ENCODE measurements at regions not wholly inside any gene's neighbourhood (a gene's known extent, or its start where the extent isn't known, plus 50 kb on each side); places are given as distances from the start of the nearest gene placed in this dataset.
"Not testable (repeated sequence)": the region's sequence is repeated elsewhere in the genome, so short reads cannot be mapped to it uniquely, and the experiment has no call there.

- Histone ChIP-seq H3K27me3 (ENCODE audit: control insufficient read depth in 1 of 2, insufficient read depth in 2 of 2, low read length in 1 of 2) (no peaks in the 10 kb centered on the region), H3K4me3 (ENCODE audit: low read length in 2 of 2) (no peak overlapping the region), H3K9me3 (ENCODE audit: control insufficient read depth, low read length) (no peaks in the 10 kb centered on the region), H3K27ac (ENCODE audit: low read depth in 1 of 2, low read length in 2 of 2) (no peak overlapping the region), H3K4me1 (ENCODE audit: control insufficient read depth in 1 of 2, insufficient read depth in 2 of 2, low read length in 2 of 2) (no peaks in the 10 kb centered on the region), H3K36me3 (ENCODE audit: control insufficient read depth in 1 of 2, insufficient read depth in 2 of 2, low read length in 1 of 2) (no peaks in the 10 kb centered on the region)
- intact Hi-C loops (cut with DNase I), result no loop called here
- no peak for DNase-seq
- no peak for ATAC-seq (ENCODE audit: low FRiP score)
Measured at GRCh38 chr17:6928193-6928592, 67.7 kb upstream of the ALOX12 start.

- H3K4me3 ChIP-seq (ENCODE audit: low read length in 2 of 2), result no peak overlapping the region
- no peaks in the 10 kb centered on the region for H3K9me3 ChIP-seq (ENCODE audit: control insufficient read depth, low read length)
- intact Hi-C loops (cut with DNase I), result no loop called here
- no peak for DNase-seq
- no peak overlapping the region for H3K27ac ChIP-seq (ENCODE audit: low read depth in 1 of 2, low read length in 2 of 2)
- H3K4me1 ChIP-seq (ENCODE audit: control insufficient read depth in 1 of 2, insufficient read depth in 2 of 2, low read length in 2 of 2), result no peaks in the 10 kb centered on the region
- no peaks in the 10 kb centered on the region for H3K36me3 ChIP-seq (ENCODE audit: control insufficient read depth in 1 of 2, insufficient read depth in 2 of 2, low read length in 1 of 2)
- H3K27me3 ChIP-seq (ENCODE audit: control insufficient read depth in 1 of 2, insufficient read depth in 2 of 2, low read length in 1 of 2), result no peaks in the 10 kb centered on the region
- no peak for ATAC-seq (ENCODE audit: low FRiP score)
Measured at GRCh38 chr17:6930749-6931148, 65.1 kb upstream of the ALOX12 start.

GRCh38 chr17:6934544-6934943 is 61.3 kb upstream of the ALOX12 start:
- H3K27me3 ChIP-seq (ENCODE audit: control insufficient read depth in 1 of 2, insufficient read depth in 2 of 2, low read length in 1 of 2); H3K9me3 ChIP-seq (ENCODE audit: control insufficient read depth, low read length); H3K4me1 ChIP-seq (ENCODE audit: control insufficient read depth in 1 of 2, insufficient read depth in 2 of 2, low read length in 2 of 2); H3K36me3 ChIP-seq (ENCODE audit: control insufficient read depth in 1 of 2, insufficient read depth in 2 of 2, low read length in 1 of 2); intact Hi-C loops (cut with DNase I); DNase-seq; H3K27ac ChIP-seq (ENCODE audit: low read depth in 1 of 2, low read length in 2 of 2); H3K4me3 ChIP-seq (ENCODE audit: low read length in 2 of 2); ATAC-seq (ENCODE audit: low FRiP score): not testable (repeated sequence)
- 68 to 74% methylated on average over 2 of the region's 2 CpGs for WGBS, 2 donors

GRCh38 chr17:6936370-6937028 is 59.4 kb upstream of the ALOX12 start:
- WGBS, 2 donors, result 57 to 60% methylated on average over 7 to 8 of the region's 8 CpGs
- peak; percentile 26 for ATAC-seq (ENCODE audit: low FRiP score)
- no peaks in the 10 kb centered on the region for H3K36me3 ChIP-seq (ENCODE audit: control insufficient read depth in 1 of 2, insufficient read depth in 2 of 2, low read length in 1 of 2)
- no peaks in the 10 kb centered on the region for H3K4me1 ChIP-seq (ENCODE audit: control insufficient read depth in 1 of 2, insufficient read depth in 2 of 2, low read length in 2 of 2)
- H3K4me3 ChIP-seq (ENCODE audit: low read length in 2 of 2), result peak overlapping the region; percentile 3 to 29
- H3K27me3 ChIP-seq (ENCODE audit: control insufficient read depth in 1 of 2, insufficient read depth in 2 of 2, low read length in 1 of 2), result no peaks in the 10 kb centered on the region
- no peak overlapping the region for H3K27ac ChIP-seq (ENCODE audit: low read depth in 1 of 2, low read length in 2 of 2)
- peak in 1 of 2 donors; percentile 55 for DNase-seq
- intact Hi-C loops (cut with DNase I), result no loop called here
- H3K9me3 ChIP-seq (ENCODE audit: control insufficient read depth, low read length), result no peaks in the 10 kb centered on the region

GRCh38 chr17:6938637-6939036 is 57.2 kb upstream of the ALOX12 start:
- ATAC-seq (ENCODE audit: low FRiP score), result no peak
- intact Hi-C loops (cut with DNase I), result no loop called here
- Histone ChIP-seq H3K4me1 (ENCODE audit: control insufficient read depth in 1 of 2, insufficient read depth in 2 of 2, low read length in 2 of 2) (no peaks in the 10 kb centered on the region), H3K9me3 (ENCODE audit: control insufficient read depth, low read length) (no peaks in the 10 kb centered on the region), H3K36me3 (ENCODE audit: control insufficient read depth in 1 of 2, insufficient read depth in 2 of 2, low read length in 1 of 2) (no peaks in the 10 kb centered on the region), H3K27ac (ENCODE audit: low read depth in 1 of 2, low read length in 2 of 2) (no peak overlapping the region), H3K4me3 (ENCODE audit: low read length in 2 of 2) (no peak overlapping the region), H3K27me3 (ENCODE audit: control insufficient read depth in 1 of 2, insufficient read depth in 2 of 2, low read length in 1 of 2) (no peaks in the 10 kb centered on the region)
- DNase-seq, result no peak
- WGBS, 2 donors, result 71 to 78% methylated on average over 3 of the region's 3 CpGs

- DNase-seq, result peak in 1 of 2 donors; percentile 52
- ATAC-seq (ENCODE audit: low FRiP score), result no peak
- WGBS, 2 donors, result 63 to 70% methylated on average over 7 of the region's 7 CpGs
- H3K36me3 ChIP-seq (ENCODE audit: control insufficient read depth in 1 of 2, insufficient read depth in 2 of 2, low read length in 1 of 2), result no peaks in the 10 kb centered on the region
- H3K9me3 ChIP-seq (ENCODE audit: control insufficient read depth, low read length), result no peaks in the 10 kb centered on the region
- intact Hi-C loops (cut with DNase I), result no loop called here
- H3K27me3 ChIP-seq (ENCODE audit: control insufficient read depth in 1 of 2, insufficient read depth in 2 of 2, low read length in 1 of 2), result no peaks in the 10 kb centered on the region
- no peak overlapping the region for H3K4me3 ChIP-seq (ENCODE audit: low read length in 2 of 2)
- no peaks in the 10 kb centered on the region for H3K4me1 ChIP-seq (ENCODE audit: control insufficient read depth in 1 of 2, insufficient read depth in 2 of 2, low read length in 2 of 2)
- H3K27ac ChIP-seq (ENCODE audit: low read depth in 1 of 2, low read length in 2 of 2), result no peak overlapping the region
Measured at GRCh38 chr17:6940186-6940649, 55.6 kb upstream of the ALOX12 start.

GRCh38 chr17:6941989-6942388 is 53.9 kb upstream of the ALOX12 start:
- 86 to 89% methylated on average over 5 of the region's 5 CpGs for whole genome bisulfite sequencing, 2 donors
- intact Hi-C loops (cut with DNase I), result loop anchor here in 1 of 2 donors (2.0 kb wide), 1 partner anchor 17 kb away; no protein-coding TSS in a partner anchor
- no peaks in the 10 kb centered on the region for H3K36me3 ChIP-seq (ENCODE audit: control insufficient read depth in 1 of 2, insufficient read depth in 2 of 2, low read length in 1 of 2)
- no peaks in the 10 kb centered on the region for H3K9me3 ChIP-seq (ENCODE audit: control insufficient read depth, low read length)
- no peaks in the 10 kb centered on the region for H3K27me3 ChIP-seq (ENCODE audit: control insufficient read depth in 1 of 2, insufficient read depth in 2 of 2, low read length in 1 of 2)
- H3K27ac ChIP-seq (ENCODE audit: low read depth in 1 of 2, low read length in 2 of 2), result no peak overlapping the region
- no peaks in the 10 kb centered on the region for H3K4me1 ChIP-seq (ENCODE audit: control insufficient read depth in 1 of 2, insufficient read depth in 2 of 2, low read length in 2 of 2)
- DNase-seq (no peak), ATAC-seq (ENCODE audit: low FRiP score) (no peak)
- H3K4me3 ChIP-seq (ENCODE audit: low read length in 2 of 2), result no peak overlapping the region

GRCh38 chr17:6943406-6943805 is 52.4 kb upstream of the ALOX12 start:
- DNase-seq, result no peak
- H3K36me3 ChIP-seq (ENCODE audit: control insufficient read depth in 1 of 2, insufficient read depth in 2 of 2, low read length in 1 of 2), result no peaks in the 10 kb centered on the region
- ATAC-seq (ENCODE audit: low FRiP score), result no peak

More at GRCh38 chr17:6943406-6943805, 52.4 kb upstream of the ALOX12 start:
- Histone ChIP-seq H3K9me3 (ENCODE audit: control insufficient read depth, low read length) (no peaks in the 10 kb centered on the region), H3K27me3 (ENCODE audit: control insufficient read depth in 1 of 2, insufficient read depth in 2 of 2, low read length in 1 of 2) (no peaks in the 10 kb centered on the region), H3K27ac (ENCODE audit: low read depth in 1 of 2, low read length in 2 of 2) (no peak overlapping the region), H3K4me1 (ENCODE audit: control insufficient read depth in 1 of 2, insufficient read depth in 2 of 2, low read length in 2 of 2) (no peaks in the 10 kb centered on the region), H3K4me3 (ENCODE audit: low read length in 2 of 2) (no peak overlapping the region)
- WGBS, 2 donors, result 75% methylated on average over 4 of the region's 4 CpGs
- intact Hi-C loops (cut with DNase I), result loop anchor here in 1 of 2 donors (2.0 kb wide), 1 partner anchor 15 kb away; no protein-coding TSS in a partner anchor
